Liver (tissue), 8 donors: ENCODE measurements at regions not wholly inside any gene's neighbourhood (a gene's known extent, or its start where the extent isn't known, plus 50 kb on each side); places are given as distances from the start of the nearest gene placed in this dataset.
"Not testable (repeated sequence)": the region's sequence is repeated elsewhere in the genome, so short reads cannot be mapped to it uniquely, and the experiment has no call there.

ENCODE experiments used
- DNase-seq: peaks from one replicate; pipeline ENCODE4 v3.0.0-alpha.2; 2017; ENCODE audit warnings: low spot score
- H3K27ac ChIP-seq, 2 donors: one replicate each; pipeline ENCODE4 v1.7.0; 2013; ENCODE audit warnings: inconsistent platforms in 2 of 2, low read length in 2 of 2, control low read depth in 1 of 2, low read depth in 1 of 2, mild to moderate bottlenecking in 1 of 2
- H3K27me3 ChIP-seq, 4 donors: one replicate each; pipeline versions ENCODE4 v1.6.1 to v1.7.0; 2013; ENCODE audit warnings: low read length in 3 of 4, inconsistent platforms in 1 of 4, mild to moderate bottlenecking in 1 of 4, moderate library complexity in 1 of 4; ENCODE audit not compliant: control insufficient read depth in 4 of 4, insufficient read depth in 4 of 4
- H3K36me3 ChIP-seq, 4 donors: one replicate each; pipeline versions ENCODE4 v1.6.1 to v1.7.0; 2013; ENCODE audit warnings: low read length in 3 of 4, mild to moderate bottlenecking in 3 of 4, low read depth in 1 of 4, moderate library complexity in 1 of 4; ENCODE audit not compliant: control insufficient read depth in 4 of 4, insufficient read depth in 3 of 4
- H3K4me1 ChIP-seq, 4 donors: one replicate each; pipeline versions ENCODE4 v1.6.1 to v1.7.0; 2013; ENCODE audit warnings: low read length in 3 of 4, mild to moderate bottlenecking in 3 of 4, moderate library complexity in 1 of 4; ENCODE audit not compliant: control insufficient read depth in 4 of 4, insufficient read depth in 4 of 4
- H3K4me3 ChIP-seq, 3 donors: one replicate each; pipeline versions ENCODE4 v1.6.1 to v1.7.0; 2013; ENCODE audit warnings: low read length in 3 of 3, control low read depth in 1 of 3, low read depth in 1 of 3, mild to moderate bottlenecking in 1 of 3
- H3K9ac ChIP-seq, 2 donors: one replicate each; pipeline ENCODE4 v1.7.0; 2013; ENCODE audit warnings: low read length in 2 of 2, mild to moderate bottlenecking in 2 of 2, moderate library complexity in 2 of 2, control low read depth in 1 of 2, low read depth in 1 of 2
- H3K9me3 ChIP-seq, 4 donors: one replicate each; pipeline versions ENCODE4 v1.6.1 to v1.7.0; 2013; ENCODE audit warnings: low read length in 3 of 4; ENCODE audit not compliant: control insufficient read depth in 4 of 4
- ATF3 ChIP-seq: IDR thresholded peaks from 2 replicates; pipeline ENCODE4 v1.6.1; 2016; ENCODE audit warnings: antibody characterized with exemption
- CTCF ChIP-seq: fragments of 150-350 bp; IDR thresholded peaks from 2 replicates; pipeline ENCODE4 v1.5.1; 2017; ENCODE audit warnings: improper control_type of control experiment, low read depth, low read length; ENCODE audit not compliant: missing input control
- FOXA2 ChIP-seq: IDR thresholded peaks from 2 replicates; pipeline ENCODE4 v1.6.1; 2016; ENCODE audit warnings: antibody characterized with exemption
- HNF4A ChIP-seq, 2 donors: conservative IDR thresholded peaks; 2 replicates each; pipeline ENCODE4 v1.6.1; 2016; ENCODE audit warnings: antibody characterized with exemption in 2 of 2, mild to moderate bottlenecking in 2 of 2
- RXRA ChIP-seq, 2 donors: IDR thresholded peaks; 2 replicates each; pipeline ENCODE4 v1.6.1; 2017 to 2018; ENCODE audit warnings: antibody characterized with exemption in 2 of 2, mild to moderate bottlenecking in 1 of 2
- SP1 ChIP-seq: IDR thresholded peaks from 2 replicates; pipeline ENCODE4 v1.6.1; 2018; ENCODE audit warnings: antibody characterized with exemption, mild to moderate bottlenecking
- TAF1 ChIP-seq: conservative IDR thresholded peaks from 2 replicates; pipeline ENCODE4 v1.6.1; 2016; ENCODE audit warnings: antibody characterized with exemption, mild to moderate bottlenecking
- ZBTB33 ChIP-seq: IDR thresholded peaks from 2 replicates; pipeline ENCODE4 v1.6.1; 2016; ENCODE audit warnings: antibody characterized with exemption
- WGBS: extraction: QIAGEN DNeasy Blood & Tissue Kit; methylation state at CpG from one replicate; pipeline ENCODE4 v1.1.7; 2013; 5-methylcytosine and 5-hydroxymethylcytosine counted together
- donor health status: healthy.
- donor health status: healthy.
- donor health status: healthy.
- donor health status: healthy.
- donor health status: healthy.

GRCh38 chr10:35963685-35964084 lies 321.6 kb upstream of the FZD8 start:
- no peak for TF ChIP-seq TAF1
- no peak for TF ChIP-seq HNF4A (conservative IDR thresholded peaks at IDR 0.05)
- TF ChIP-seq ATF3 = no peak
- TF ChIP-seq CTCF = no peak
- TF ChIP-seq ZBTB33 = no peak
- H3K27me3 ChIP-seq = no peaks in the 10 kb centered on the region
- no peak for DNase-seq
- H3K9me3 ChIP-seq = no peaks in the 10 kb centered on the region
- no peak overlapping the region for H3K4me3 ChIP-seq
- H3K9ac ChIP-seq = no peak overlapping the region
- WGBS = 92% methylated on average over 1 of the region's 1 CpG
- H3K4me1 ChIP-seq = no peaks in the 10 kb centered on the region
- H3K27ac ChIP-seq = no peak overlapping the region
- H3K36me3 ChIP-seq = no peaks in the 10 kb centered on the region

- no peak for DNase-seq
- Histone ChIP-seq H3K9ac (no peak overlapping the region), H3K4me1 (no peaks in the 10 kb centered on the region), H3K9me3 (no peaks in the 10 kb centered on the region), H3K27ac (no peak overlapping the region), H3K4me3 (no peak overlapping the region), H3K36me3 (no peaks in the 10 kb centered on the region), H3K27me3 (no peaks in the 10 kb centered on the region)
- TF ChIP-seq RXRA (IDR thresholded peaks at IDR 0.05) (no peak), CTCF (no peak)
- 95% methylated on average over 3 of the region's 3 CpGs for WGBS
Measured at GRCh38 chr10:35961501-35961900, 319.4 kb upstream of the FZD8 start.

GRCh38 chr10:35959252-35959651 lies 317.2 kb upstream of the FZD8 start:
- no peak for DNase-seq
- no peak overlapping the region for H3K27ac ChIP-seq
- H3K36me3 ChIP-seq = no peaks in the 10 kb centered on the region
- TF ChIP-seq CTCF = no peak
- TF ChIP-seq SP1 = no peak
- no peak for TF ChIP-seq FOXA2
- TF ChIP-seq TAF1 = no peak
- no peak for TF ChIP-seq RXRA (IDR thresholded peaks at IDR 0.05)
- H3K9ac ChIP-seq = no peak overlapping the region
- H3K9me3 ChIP-seq = no peaks in the 10 kb centered on the region
- H3K27me3 ChIP-seq = no peaks in the 10 kb centered on the region
- no peaks in the 10 kb centered on the region for H3K4me1 ChIP-seq
- 69% methylated on average over 7 of the region's 7 CpGs for WGBS
- no peak overlapping the region for H3K4me3 ChIP-seq

GRCh38 chr10:35958609-35959008 lies 316.5 kb upstream of the FZD8 start:
- H3K36me3 ChIP-seq, H3K9ac ChIP-seq, H3K27me3 ChIP-seq, H3K27ac ChIP-seq, H3K4me3 ChIP-seq, DNase-seq, H3K9me3 ChIP-seq, H3K4me1 ChIP-seq: not testable (repeated sequence)
